NCI-H69 (cell line): ENCODE measurements at regions not wholly inside any gene's neighbourhood (a gene's known extent, or its start where the extent isn't known, plus 50 kb on each side); places are given as distances from the start of the nearest gene placed in this dataset.

Source experiments
- DNase-seq: peaks from one replicate; lab custom pipeline; 2025; lab: John Stamatoyannopoulos, UW

DNA sequence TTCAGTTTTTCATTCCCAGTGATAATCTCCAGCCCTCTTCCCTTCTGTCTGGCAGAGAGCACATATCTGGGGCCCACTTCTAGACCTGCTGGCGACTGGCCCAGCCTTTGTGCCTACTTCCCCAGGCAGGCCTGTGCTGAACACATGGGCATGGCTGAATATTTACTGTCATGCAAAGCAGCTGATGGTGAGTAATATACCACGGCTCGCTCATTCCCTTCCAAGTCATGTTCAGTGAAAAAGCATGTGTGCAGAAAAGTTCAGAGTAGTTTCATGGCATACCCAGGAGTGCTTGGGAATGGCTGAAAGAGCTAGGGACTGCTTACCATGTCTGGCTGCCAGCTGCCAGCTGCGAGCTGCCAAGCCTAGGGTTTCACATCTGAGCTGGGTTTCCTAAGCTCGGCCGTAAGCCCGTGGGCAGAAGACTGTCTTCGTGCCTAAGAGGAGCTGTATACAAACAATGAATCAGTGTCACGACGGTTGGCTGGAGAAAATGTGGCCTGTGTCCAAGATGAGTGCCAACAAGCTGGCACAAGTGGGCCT lies 179.9 kb upstream of the PELI2 start:
- DNase-seq, result no peak

DNA sequence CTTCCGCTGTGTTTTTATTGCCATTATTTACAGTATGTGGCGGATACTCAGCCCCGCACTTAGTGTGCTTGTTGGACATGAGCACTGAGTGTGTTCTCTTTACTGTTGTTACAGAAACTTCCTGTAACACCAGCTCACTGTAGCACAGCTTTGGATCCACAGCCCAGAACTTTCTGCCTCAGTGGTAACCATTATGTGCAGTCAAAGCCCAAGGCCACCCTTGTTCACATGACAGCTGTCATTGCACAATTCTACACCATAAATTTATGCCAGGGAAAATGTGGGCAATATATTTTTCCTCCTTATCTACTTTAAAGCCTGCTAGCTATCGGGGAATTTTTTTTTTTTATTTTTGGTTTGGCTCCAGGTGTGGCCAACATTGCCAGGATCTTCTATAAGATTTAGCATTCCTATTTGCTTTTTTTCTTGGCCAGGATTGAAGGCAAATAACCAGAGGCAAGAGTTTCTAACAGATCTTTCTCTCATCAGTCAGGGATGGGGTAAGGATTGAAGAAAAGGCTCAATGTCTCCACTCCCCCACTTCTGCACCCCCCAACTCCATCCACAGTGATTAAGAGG lies 176.0 kb upstream of the PELI2 start:
- DNase-seq, result no peak

DNA sequence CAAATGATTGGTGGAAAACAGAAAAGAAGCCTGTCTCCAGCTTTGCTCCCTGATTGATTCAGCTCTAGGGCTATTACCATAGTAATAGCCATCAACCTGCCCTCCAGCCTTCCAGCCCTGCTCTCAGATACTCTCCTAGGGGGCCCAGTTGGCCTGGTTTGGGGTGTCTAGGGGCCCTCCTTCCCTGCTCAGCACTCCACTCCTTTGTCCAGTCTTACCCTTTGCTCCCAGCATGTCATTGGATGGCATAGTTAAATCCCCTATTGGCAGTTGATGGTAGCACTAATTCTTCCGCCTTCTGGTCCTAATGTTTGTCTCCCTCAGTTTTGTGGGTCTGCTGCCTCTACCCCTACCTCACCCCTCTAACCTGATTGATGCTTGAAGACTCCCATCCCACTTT lies 175.4 kb upstream of the PELI2 start:
- DNase-seq, result no peak

DNA sequence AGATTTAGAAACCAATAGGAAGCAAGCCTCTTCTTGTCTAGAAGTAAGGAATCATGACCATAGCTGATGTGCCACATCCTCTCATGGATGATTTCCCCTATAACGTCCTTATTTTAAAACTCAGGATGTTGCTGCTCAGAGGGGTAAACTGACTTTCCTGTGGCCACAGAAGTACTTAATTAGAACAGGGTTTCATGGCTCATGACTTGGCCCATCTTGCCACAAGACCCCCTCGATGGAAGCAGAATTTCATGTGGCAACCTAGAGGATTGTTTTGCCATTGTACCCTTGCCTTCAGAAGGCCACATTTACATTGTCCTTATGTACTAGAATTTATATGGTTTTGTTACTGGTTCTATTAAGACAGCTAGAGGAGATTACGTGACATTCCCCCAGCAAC lies 173.5 kb upstream of the PELI2 start:
- no peak for DNase-seq

DNA sequence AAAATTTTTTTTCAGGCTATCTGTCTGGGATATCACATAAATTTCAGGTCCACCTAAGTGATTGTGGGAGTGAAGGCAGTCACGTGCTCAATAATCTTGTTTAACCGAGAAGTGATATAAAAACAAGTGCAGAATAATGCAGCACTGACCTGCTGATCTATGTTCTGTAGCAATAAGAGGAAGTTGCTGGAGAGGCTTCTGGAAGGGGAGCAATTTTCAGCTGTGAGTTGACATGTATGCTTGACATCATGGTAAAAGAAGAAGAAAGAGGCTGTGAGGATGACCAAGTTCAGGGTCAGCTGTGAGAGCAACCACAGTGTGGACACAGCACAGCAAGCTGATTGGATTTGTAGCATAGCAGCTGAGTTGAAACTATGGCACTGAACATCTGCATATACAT lies 172.0 kb upstream of the PELI2 start:
- DNase-seq, result no peak

DNA sequence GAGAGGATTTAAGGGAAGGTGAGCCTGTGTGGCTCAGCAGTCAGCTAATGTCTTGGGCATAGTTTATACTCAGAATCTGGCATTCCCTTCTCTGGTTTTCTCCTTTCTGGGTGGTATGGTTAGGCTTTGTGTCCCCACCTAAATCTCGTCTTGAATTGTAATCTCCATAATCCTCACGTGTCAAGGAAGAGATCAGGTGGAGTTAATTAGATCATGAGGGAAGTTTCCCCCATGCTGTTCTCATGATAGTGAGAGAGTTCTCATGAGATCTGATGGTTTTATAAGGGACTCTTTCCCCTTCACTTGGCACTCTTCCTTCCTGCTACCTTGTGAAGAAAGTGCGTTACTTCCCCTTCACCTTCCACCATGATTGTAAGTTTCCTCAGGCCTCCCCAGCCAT lies 169.8 kb upstream of the PELI2 start:
- no peak for DNase-seq

DNA sequence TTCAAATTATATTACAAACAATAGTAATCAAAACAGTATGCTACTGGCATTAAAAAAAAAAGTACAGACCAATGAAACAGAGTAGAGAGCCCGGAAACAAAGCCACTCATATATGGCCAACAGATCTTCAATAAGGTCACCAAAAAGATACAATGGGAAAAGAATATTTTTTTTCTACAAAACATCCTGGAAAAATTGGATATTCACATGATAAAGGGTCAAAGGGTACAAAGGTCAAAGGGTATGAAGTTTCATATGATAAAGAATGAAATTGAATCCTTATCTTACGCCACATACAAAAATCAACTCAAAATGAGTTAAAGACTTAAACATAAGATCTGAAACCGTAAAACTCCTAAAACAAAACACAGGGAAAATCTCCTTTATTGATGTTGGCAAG lies 168.5 kb upstream of the PELI2 start:
- DNase-seq, result no peak

DNA sequence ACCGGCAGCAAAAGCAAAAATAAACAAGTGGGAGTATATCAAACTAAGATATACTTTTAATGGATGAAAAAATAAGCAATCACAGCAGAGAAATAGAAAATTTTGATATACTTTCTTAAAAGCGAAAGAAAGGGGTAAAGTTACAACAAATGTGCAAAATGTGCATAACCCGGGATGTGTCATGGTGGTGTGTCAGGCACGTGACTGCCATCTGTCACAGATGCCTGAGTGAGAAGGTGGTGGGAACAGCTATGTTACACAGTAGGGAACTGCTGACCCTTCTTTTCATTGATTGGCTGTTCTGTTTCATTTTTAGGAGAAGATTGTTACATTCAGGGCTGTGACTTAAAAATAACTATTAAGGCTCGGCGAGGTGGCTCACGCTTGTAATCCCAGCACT lies 168.1 kb upstream of the PELI2 start:
- DNase-seq, result no peak

DNA sequence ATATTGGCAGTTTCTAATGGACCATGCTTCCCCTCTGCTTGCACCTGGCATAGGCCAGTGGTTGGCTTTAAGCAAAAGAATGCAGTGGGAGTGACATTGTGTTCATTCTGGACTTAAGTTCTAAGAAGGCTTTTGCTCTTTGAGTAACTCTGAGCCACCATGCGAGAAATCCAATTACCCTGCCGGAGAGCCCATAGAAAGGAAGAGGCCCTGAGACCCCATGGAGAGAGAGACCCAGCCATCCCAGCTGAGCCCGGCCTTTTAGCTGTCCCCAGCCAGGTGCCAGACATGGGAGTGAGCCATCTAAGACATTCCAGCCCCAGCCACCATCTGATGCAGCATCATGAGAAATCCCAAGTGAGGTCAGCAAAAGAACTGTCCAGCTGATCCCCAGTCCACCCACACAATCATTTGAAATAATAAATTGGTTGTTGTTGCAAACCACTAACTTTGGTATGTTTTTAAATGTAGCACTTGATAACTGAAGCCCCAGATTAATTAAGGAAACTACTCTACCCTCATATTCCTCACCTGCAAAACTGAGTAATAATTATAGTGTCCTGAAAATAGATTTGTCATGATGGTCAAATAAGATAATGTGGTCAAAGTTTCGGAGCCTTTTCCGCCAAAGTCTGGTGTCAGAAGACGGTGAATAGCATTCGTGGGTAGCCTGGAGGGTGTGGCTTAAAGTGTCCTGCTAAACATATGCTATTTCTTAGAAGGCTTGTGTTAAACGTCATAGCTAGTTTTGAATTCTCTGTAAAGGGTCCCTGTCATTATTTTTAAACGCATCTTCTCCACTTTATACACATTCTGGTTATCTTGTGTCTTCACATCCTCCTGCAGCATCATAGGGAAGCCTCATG lies 166.6 kb upstream of the PELI2 start:
- no peak for DNase-seq

DNA sequence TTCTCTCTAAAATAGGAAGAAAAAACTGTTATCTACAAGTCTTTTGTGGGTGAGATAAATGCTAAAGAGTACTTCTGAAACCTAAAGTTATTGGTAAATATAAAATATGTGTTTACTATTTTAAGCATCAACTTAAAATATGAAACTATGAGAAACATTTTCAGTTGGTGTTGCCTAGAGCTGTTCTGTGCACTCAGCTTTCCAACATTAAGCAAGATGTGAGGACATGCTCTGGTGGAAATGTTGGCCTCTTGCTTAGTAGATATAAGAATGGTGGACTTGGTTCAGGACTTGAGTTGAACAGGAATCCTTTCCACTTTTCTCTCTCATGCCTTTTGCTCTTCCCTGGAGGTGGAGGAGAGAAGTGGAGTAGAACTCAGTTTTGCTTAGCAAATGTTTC lies 164.1 kb upstream of the PELI2 start:
- DNase-seq, result no peak

DNA sequence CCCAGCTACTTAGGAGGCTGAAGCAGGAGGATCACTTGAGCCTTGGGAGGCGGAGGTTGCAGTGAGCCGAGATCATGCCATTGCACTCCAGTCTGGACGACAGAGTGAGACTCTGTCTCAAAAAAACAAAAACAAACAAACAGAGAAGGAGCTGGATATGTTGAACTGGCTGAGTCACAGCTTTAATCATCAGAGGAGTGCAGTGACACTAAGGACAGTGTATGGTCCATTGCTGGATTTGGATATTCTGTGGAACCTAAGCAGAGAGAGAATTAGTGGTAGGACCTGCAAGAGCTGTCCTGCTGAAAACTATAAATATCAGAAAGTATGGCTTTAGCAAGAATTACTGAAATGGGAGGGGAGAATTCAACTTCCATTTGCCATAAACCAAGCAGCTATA lies 163.0 kb upstream of the PELI2 start:
- DNase-seq, result no peak

DNA sequence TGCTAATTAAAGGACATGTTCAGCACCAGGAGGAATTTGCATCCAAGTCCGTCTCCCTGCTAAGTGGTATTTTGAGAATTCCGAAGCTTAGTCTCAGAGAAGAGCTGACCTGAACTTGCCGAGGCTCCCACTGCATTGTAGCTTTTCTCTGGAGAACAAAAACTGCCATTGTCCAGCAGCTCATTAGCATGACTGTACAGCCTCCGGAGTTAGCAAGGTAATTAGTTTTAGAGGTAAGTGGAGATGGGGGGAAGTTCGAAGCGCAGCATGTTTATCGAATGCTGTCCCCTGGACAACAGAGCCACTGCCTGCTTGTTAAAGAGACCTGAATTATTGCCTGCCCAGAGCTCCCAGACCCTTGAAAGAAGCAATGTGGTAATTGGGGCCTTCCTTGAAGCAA lies 160.3 kb upstream of the PELI2 start:
- DNase-seq, result peak; percentile 88

DNA sequence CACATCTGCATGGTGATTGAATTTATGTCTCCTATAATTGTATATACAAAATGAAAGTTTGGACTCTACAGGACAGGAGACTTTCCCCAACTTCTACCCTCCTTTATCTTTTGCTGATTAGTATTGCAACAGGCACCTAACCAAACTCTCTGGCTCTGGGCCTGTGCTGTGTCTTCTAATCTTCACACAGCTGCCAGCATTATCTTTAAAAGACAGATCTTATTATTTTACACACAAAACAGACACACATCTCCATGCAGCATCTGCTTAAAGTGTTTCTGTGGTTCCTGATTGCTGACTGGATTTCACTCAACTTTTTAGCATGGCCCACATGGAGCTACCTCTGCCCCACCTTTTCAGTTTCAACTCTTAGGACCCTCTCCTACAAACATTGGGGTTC lies 154.9 kb upstream of the PELI2 start:
- no peak for DNase-seq

DNA sequence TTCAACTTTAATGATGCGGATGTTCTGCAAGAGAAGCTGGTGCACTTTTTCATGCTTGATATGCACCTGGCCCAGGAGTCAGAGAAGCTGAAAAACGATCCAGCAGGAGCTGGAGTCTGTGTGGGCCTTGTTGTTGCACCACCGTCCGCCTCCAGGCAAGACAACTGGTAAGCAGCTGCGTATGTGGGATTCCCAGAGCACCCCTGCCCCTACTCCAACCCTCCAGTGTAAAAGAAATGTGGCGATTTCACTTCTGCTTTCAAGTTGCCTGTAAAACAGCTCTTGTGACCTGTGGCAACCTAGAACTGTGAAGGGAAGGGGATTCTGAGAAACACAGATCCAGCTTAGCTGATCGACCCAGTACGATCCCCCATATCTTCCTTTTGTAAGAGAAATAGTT lies 154.1 kb upstream of the PELI2 start:
- DNase-seq, result peak; percentile 68

DNA sequence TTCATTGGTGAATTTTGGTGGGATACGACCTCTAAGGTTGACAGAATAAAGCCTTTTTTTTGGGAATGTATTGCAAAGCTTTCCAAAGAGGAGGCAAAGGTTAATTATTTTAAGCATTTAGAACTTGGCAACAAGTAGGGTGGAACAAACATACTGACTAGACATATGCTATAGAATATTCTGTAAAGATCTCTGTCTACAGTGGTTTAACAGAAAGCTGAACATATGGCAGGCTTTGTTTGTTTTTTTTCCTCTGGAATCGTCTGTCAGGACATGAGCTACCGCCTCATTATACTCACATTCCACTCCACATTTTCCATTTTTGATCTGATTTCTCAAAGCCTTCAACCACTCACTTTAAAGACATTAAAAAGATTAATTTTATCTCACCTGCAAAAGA lies 153.4 kb upstream of the PELI2 start:
- peak; percentile 85 for DNase-seq

DNA sequence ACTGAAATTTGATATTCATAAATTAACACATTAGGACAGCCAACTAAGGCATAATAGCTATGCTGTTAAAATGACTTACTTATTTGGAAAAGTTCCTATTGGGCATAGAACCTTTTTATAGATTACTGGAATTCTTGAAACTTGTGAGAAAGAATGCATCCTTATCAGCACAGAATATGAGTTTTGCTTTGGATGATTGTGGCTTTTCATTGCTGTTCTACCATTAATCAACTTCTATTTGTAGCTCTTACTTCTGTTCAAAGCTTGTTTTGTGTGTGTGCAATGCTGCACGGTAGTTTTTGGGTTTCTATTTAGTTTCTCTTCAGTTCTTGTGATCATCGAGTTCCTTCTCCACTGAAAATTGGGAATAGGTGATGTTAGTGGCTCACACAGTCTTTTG lies 152.4 kb upstream of the PELI2 start:
- DNase-seq, result no peak

DNA sequence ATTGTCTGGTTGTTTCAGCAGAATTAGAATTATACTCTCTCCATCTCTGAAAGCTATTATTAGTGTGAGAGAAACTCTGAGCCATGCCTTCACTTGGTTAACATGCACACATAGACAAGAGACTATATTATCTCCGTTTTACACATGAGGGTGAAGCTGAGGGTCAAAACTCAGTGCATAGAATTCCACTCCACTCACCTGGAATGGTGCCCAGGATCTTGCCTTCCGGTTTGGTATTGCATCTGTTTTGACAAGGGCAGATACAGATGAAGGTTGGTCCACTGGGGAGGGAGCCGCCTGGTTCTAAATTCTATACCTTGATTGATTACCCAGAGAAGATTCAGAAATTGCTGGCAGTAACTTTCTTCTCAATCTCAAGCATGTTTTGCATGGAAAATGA lies 149.5 kb upstream of the PELI2 start:
- DNase-seq, result peak; percentile 50

DNA sequence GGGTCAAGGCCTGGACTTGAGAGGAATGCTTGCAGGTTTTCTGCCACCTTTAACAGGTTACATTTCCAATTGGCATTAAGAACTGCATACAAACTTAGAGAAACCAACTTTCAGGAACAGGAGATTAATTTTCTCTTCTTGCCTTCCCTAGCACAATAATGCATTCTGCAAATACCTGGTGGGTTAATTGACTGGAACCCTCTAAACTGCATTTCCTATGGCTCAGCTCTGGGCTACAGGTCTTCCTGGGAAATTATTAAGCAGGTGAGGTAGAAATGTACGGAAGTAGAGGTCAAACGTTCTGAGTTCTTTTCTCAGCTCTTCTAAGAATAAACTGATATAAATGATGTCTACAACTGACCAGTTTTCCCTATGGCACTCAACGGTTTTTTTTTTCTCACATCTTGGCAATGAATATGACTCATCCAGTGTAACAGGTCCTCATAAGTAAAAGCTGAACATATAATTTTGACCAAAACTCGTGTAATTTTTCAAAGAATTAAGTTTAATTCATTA lies 144.9 kb upstream of the PELI2 start:
- DNase-seq, result no peak

DNA sequence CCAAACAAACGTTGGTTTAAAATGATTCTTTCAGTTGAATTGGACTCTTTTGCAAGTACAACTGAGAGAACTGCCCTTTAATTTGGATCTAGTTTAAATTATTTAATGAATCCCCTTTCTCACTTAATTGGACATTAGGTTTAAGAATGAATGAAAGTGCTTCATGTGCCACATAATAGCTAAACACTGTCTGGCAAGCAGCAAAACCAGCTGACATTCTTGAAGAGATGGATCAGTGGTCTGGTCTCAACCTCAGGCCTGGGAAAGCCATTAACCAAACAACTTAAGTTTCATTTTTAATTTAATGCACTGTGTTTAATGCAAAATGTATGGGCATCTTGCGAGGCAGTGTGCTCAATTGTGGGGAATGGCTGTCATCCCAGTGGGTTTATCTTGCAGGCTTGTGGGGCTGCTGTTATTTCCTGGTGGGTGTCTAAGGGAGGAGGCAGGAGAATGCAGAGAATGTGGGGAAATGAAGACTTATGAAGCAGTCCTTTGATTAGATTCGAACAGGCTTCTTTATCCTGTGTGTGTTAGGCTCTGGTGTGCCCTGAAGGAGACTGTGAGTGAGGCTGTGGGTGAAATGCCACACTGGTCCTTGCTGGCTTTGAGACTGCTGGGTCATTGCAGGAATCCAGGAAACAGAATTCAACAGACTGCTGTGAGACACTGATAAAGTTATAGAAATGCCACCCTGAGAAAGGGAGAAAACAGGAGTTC lies 144.1 kb upstream of the PELI2 start:
- DNase-seq, result no peak

DNA sequence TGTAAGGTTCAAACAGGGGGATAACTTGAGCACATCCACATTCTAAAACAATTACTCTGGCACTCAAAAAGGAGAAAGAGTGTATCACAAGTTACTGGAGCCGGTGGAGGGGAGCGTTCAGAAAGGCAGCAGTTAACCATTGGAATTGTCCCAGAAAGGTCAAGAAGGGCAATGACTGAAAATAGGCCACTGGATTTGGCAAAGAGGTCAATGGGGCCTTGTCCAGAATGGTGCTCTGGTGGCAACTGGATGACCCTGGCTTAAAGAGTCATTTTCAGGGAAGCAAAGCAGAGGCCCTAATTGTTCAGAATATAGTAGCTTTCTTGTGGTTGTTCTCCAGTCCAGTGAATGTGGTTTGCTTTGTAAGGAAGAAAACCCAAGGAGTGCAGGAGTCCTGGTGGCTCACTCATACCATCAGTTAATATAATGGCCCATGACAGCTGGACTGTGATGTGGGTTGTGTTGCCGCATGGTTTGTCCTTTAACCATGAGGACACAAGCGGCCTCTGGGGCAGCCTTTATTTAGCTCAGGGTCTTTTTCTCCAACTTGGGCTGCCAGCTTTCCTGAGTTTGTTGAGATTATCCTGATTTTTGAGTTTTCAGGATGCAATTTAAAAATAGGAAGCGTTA lies 142.8 kb upstream of the PELI2 start:
- no peak for DNase-seq

DNA sequence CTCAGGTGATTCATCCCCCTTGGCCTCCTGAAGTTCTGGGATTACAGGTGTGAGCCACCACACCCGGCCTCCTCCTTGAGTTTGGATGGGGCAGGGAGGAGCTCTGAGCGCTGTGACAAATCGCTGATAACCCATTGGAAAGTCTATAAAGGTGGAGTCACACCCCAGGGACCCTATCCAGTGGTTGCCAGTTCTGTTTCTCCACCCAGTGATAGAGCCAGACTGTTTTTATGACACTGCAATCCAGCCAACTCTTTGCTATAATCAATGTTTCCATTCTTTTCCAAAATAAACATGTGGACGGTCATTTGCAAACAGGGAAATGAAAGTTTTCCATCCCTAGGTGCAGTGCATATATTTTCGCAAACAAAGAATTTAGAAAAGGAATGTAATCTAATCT lies 142.0 kb upstream of the PELI2 start:
- peak; percentile 93 for DNase-seq

DNA sequence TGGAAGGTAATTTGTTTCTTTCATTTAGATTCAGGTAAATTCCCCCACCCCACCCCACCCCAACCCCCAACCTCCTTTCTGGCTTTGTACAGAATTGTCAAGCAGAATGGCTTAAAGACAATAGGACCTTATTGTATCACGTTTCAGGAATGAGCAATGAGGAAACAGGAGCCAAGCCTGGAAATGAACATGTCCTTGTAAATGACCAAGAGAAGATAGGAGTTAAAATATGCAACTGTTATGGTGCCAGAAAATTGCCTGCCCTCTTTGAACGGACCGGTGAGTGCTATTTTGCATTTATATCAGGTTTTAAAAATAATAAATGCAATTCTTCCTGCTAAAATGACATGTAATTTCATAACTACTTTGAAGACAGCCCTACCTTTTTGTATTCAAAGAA lies 141.6 kb upstream of the PELI2 start:
- DNase-seq, result peak; percentile 93
